DMS53 treated with DMSO at 0.1 percent for 48 hours (cell line): ENCODE measurements at regions not wholly inside any gene's neighbourhood (a gene's known extent, or its start where the extent isn't known, plus 50 kb on each side); places are given as distances from the start of the nearest gene placed in this dataset.
"Not testable (repeated sequence)": the region's sequence is repeated elsewhere in the genome, so short reads cannot be mapped to it uniquely, and the experiment has no call there.

Experiments used
- DNase-seq: peaks from one replicate; lab custom pipeline; 2025; ENCODE audit not compliant: unreplicated experiment; lab: John Stamatoyannopoulos, UW

- DNase-seq = no peak
Observed at GRCh38 chr5:29230591-29230990, 1962.9 kb upstream of the CDH6 start.

DNA sequence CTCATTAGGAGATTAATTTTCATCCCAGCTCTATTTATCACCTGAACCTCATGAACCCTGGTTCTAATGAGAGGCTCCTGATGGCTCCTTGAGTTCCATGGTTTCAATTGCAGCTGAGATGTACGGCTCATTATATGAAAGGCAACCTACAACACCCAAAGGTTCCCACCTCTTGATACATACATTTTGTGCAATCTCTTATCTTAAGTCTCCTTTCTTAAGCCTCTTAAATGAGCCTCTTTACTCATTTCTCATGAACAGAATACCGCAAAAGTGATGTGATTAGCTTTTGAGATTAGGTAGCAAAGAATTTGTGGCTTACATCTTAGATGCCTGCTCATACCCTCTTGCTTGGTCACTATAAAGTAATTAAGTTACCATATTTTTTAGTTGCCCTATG lies 1964.0 kb upstream of the CDH6 start:
- no peak for DNase-seq

DNA sequence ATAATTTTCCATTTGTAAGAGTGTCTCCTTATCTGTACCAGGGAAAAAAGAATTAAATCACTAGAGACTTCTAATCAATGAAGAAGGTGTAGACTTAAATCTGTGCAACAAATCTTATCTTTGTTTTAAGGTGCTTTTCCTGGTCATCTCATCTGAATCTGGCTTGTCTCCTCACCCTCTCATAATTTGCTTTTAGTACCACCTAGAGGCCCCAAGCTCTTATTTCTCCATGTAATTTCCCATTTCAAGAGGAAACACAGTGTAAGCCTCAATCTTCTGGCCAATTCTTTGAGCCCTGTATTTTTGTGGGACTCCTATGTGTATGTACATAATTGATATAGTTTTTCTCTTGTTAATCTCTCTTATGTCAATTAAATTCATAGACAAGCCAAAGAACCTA lies 1975.3 kb upstream of the CDH6 start:
- DNase-seq = peak; percentile 20

DNA sequence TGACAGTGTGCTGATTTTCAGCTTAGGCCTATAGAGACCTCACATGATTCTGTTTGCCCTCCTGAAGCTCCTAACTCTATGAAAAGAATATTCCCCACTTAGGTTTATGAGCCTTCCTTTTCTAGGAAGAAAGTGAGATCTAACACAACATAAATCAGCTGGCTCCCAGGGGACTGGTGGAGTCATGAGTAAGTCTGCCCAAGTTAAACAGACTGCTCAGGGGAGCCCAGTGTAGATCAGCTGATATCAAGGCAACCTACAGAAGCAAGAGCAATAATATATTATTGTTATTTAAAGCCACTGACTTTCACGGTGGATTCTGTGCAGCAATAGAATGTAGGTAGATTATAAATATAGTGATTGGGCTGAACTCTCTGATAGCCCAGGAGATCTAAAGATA lies 1978.6 kb upstream of the CDH6 start:
- DNase-seq = no peak

DNA sequence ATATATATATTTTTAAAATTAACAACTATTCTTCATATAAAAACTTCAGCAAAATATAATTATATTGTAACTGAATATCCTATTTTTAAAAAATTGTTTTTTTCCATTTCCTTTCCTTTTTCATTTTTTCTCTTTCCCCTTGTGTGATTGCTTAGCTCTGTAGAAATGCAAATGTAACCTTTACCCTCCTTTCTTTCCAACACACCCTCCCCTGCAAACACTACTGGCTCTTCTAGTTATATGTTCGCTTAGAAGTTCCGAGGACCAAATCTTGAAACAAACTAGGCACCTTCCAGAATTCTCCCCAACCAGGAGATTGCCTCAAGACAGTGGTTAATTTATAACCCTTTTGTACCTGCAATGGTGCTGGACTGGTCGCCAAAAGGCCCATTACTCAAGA lies 1980.0 kb upstream of the CDH6 start:
- DNase-seq = no peak

DNA sequence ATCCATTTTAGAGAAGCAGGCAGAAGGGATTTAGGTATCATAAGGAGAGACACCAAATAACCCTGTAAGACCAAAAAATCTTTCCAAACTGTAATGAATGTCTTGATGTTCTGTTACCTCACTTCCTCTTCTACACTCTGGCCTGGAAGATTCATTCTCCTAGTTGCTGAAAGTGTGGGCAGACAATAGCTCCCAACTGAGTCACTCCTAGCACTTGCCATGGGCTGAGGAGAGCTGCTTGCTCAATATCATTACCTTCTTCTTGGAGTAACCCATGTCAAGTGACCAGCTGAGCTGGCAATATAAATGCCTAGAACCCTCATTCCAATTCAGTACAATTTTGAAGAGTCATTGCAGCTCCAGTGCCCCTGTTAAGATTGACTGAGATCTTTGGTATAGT lies 1985.5 kb upstream of the CDH6 start:
- no peak for DNase-seq

DNA sequence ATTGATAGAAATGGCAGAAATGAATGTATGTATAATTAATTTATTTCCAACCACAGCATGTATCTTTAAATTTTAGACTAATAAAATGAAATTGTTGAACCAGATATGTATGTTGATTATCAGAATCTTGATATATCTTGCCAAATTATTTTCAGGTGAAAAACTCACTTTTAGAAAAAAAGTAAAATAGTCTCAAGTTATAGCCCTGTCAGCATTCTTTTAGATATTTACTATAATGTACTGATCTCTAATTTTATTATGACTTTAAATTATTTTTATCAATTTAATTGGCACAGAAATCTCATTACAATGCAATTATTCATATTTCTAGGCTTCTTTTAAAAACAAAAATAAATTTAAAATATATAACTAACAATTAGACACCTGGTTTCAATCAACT lies 1990.4 kb upstream of the CDH6 start:
- no peak for DNase-seq

- no peak for DNase-seq
Observed at GRCh38 chr5:29197631-29198454, 1995.6 kb upstream of the CDH6 start.

DNA sequence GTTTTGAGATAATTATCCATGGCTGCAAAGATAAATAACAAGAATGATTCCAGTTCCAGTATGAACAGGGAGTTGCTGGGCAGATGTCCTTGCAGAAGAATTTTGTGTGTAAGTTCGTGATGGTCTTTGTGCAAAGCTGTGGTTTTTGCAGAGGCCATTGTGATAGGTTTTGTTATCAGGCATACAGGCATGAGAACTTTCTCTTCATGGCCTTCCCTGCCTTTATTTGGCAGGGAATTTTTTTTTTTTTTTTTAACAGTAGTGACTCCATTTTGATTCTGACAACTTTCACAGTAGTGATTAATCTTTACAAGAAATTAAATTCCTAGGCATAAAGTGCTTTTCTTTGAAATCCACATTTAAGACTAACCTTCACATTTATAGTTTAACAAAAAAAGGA lies 1999.5 kb upstream of the CDH6 start:
- no peak for DNase-seq

DNA sequence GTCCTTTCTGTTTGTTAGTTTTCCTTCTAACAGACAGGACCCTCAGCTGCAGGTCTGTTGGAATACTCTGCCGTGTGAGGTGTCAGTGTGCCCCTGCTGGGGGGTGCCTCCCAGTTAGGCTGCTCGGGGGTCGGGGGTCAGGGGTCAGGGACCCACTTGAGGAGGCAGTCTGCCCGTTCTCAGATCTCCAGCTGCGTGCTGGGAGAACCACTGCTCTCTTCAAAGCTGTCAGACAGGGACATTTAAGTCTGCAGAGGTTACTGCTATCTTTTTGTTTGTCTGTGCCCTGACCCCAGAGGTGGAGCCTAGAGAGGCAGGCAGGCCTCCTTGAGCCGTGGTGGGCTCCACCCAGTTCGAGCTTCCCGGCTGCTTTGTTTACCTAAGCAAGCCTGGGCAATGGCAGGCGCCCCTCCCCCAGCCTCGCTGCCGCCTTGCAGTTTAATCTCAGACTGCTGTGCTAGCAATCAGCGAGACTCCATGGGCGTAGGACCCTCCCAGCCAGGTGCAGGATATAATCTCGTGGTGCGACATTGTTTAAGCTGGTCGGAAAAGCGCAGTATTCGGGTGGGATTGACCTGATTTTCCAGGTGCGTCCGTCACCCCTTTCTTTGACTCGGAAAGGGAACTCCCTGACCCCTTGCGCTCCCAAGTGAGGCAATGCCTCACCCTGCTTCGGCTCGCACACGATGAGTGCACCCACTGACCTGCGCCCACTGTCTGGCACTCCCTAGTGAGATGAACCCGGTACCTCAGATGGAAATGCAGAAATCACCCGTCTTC lies 2002.0 kb upstream of the CDH6 start:
- DNase-seq = not testable (repeated sequence)

DNA sequence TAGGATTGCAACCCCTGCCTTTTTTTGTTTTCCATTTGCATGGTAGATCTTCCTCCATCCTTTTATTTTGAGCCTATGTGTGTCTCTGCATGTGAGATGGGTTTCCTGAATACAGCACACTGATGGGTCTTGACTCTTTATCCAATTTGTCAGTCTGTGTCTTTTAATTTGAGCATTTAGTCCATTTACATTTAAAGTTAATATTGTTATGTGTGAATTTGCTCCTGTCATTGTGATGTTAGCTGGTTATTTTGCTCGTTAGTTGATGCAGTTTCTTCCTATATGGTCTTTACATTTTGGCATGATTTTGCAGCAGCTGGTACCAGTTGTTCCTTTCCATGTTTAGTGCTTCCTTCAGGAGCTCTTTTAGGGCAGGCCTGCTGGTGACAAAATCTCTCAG lies 2003.1 kb upstream of the CDH6 start:
- DNase-seq = not testable (repeated sequence)

GRCh38 chr5:29186380-29186779 lies 2007.1 kb upstream of the CDH6 start:
- not testable (repeated sequence) for DNase-seq

DNA sequence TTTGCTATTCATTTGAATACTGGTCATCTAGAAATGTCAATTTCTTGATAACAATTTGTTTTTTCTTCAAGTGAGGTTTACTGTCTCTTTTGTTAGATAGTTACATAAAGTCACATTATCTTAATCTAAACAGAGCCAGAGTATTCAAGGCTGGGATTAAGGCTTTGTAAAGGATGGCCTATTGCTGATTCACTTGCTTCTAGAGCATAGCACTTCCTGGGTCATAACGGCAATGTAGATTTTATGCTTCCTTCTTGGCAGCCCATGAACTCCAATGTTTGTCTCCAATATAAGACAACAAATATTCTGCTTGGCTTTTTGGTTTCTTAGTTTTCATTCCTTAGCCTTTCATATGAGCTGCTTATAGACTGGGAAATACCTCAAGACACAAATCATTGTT lies 2007.9 kb upstream of the CDH6 start:
- no peak for DNase-seq

GRCh38 chr5:29175774-29176173 lies 2017.7 kb upstream of the CDH6 start:
- DNase-seq = no peak

- no peak for DNase-seq
Observed at GRCh38 chr5:29170599-29170998, 2022.9 kb upstream of the CDH6 start.

DNA sequence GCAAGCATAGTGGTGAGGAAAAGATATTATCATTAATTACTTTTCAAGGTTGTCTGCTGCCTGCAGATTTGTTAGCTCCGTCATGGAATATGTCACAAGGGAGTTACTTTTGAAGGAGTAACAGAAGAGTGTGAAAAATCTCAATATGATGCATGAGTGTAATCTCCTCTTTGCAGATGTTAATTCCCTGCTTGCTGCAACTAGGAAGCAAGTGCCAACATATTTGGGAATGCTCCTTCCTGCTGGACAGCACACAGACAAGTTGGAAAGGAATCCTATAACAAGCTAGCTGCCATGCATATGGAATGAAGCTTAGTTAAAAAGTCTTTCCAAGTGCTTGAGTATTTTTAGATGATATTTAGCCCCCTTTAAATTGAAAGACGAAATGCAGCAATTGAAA lies 2023.6 kb upstream of the CDH6 start:
- no peak for DNase-seq

DNA sequence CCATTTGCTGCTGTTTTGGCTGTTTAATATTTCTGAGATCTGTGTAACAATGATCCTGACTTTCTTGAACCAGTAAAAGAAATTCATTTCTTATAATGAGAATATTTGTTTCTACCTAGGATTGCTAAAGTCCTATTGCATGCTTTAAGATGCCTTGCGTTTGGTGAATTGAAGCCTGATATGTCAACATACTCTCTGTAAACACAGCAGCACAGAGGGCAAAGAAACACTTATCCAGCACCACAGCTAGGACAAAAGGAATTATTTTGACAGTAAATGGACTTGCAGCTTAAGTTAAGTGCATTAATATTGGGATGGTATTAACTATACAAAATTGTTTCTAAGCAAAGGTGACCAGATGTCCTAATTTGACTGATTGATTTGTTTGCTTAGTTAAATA lies 2031.2 kb upstream of the CDH6 start:
- peak; percentile 38 for DNase-seq

GRCh38 chr5:29161399-29162291 lies 2031.8 kb upstream of the CDH6 start:
- DNase-seq = peak; percentile 20

- DNase-seq = no peak
Observed at GRCh38 chr5:29157975-29158374, 2035.5 kb upstream of the CDH6 start.

DNA sequence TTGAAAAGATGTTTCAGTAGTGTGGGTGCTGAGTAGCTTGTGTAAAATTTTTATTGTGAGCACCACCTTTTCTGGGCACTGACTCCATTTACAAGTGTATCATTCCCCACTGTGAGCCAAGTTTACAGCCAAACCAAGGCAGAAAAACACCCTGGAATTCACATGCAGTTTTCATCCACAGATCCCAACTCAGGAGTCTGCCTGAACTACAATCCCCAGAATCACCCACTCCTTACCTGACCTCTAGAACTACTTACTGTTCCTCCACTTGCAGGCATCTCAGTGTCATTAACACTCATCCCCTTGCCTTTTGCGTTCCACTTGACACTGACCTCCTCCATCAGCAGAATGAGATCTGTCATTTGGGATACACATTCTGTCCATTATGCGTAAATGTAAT lies 2042.6 kb upstream of the CDH6 start:
- DNase-seq = no peak

GRCh38 chr5:29148581-29148980 lies 2044.9 kb upstream of the CDH6 start:
- DNase-seq = no peak
